CD4-positive, alpha-beta T cell treated with Interleukin-6 for 4 hours (primary cell): ENCODE measurements at regions not wholly inside any gene's neighbourhood (a gene's known extent, or its start where the extent isn't known, plus 50 kb on each side); places are given as distances from the start of the nearest gene placed in this dataset.

Experiments used
- DNase-seq: peaks from one replicate; pipeline ENCODE4 v3.0.0-alpha.2; 2020; ENCODE audit warnings: mixed read lengths

- DNase-seq: no peak
Observed at GRCh38 chr3:118406562-118406961, 628.1 kb downstream of the IGSF11 start.

- no peak for DNase-seq
Observed at GRCh38 chr3:118408431-118408830, 626.2 kb downstream of the IGSF11 start.

- no peak for DNase-seq
Observed at GRCh38 chr3:118412503-118412902, 622.1 kb downstream of the IGSF11 start.

- DNase-seq: no peak
Observed at GRCh38 chr3:118425272-118425837, 609.3 kb downstream of the IGSF11 start.

GRCh38 chr3:118433825-118434224, 600.8 kb downstream of the IGSF11 start:
- no peak for DNase-seq

GRCh38 chr3:118435851-118436350, 598.7 kb downstream of the IGSF11 start:
- DNase-seq: no peak

GRCh38 chr3:118436697-118437262, 597.9 kb downstream of the IGSF11 start:
- no peak for DNase-seq

- no peak for DNase-seq
Observed at GRCh38 chr3:118445036-118445435, 589.6 kb downstream of the IGSF11 start.

- no peak for DNase-seq
Observed at GRCh38 chr3:118447339-118447738, 587.3 kb downstream of the IGSF11 start.

GRCh38 chr3:118466795-118467330, 567.8 kb downstream of the IGSF11 start:
- DNase-seq: no peak

GRCh38 chr3:118468801-118469200, 565.8 kb downstream of the IGSF11 start:
- no peak for DNase-seq

GRCh38 chr3:118472586-118472985, 562.1 kb downstream of the IGSF11 start:
- DNase-seq: no peak

- no peak for DNase-seq
Observed at GRCh38 chr3:118473343-118473742, 561.3 kb downstream of the IGSF11 start.

- no peak for DNase-seq
Observed at GRCh38 chr3:118476885-118477618, 557.6 kb downstream of the IGSF11 start.

GRCh38 chr3:118477768-118478167, 556.9 kb downstream of the IGSF11 start:
- DNase-seq: no peak

GRCh38 chr3:118478706-118479276, 555.9 kb downstream of the IGSF11 start:
- DNase-seq: no peak

- DNase-seq: no peak
Observed at GRCh38 chr3:118479376-118479775, 555.3 kb downstream of the IGSF11 start.

- DNase-seq: no peak
Observed at GRCh38 chr3:118480101-118480860, 554.4 kb downstream of the IGSF11 start.

- no peak for DNase-seq
Observed at GRCh38 chr3:118485693-118486092, 549.0 kb downstream of the IGSF11 start.

GRCh38 chr3:118487734-118488133, 546.9 kb downstream of the IGSF11 start:
- no peak for DNase-seq

GRCh38 chr3:118488732-118489131, 545.9 kb downstream of the IGSF11 start:
- DNase-seq: no peak

- DNase-seq: no peak
Observed at GRCh38 chr3:118495206-118495605, 539.4 kb downstream of the IGSF11 start.

GRCh38 chr3:118497274-118497673, 537.4 kb downstream of the IGSF11 start:
- DNase-seq: no peak
